ENCODE measurements at regions not wholly inside any gene's neighbourhood (a gene's known extent, or its start where the extent isn't known, plus 50 kb on each side); places are given as distances from the start of the nearest gene placed in this dataset.

DNA sequence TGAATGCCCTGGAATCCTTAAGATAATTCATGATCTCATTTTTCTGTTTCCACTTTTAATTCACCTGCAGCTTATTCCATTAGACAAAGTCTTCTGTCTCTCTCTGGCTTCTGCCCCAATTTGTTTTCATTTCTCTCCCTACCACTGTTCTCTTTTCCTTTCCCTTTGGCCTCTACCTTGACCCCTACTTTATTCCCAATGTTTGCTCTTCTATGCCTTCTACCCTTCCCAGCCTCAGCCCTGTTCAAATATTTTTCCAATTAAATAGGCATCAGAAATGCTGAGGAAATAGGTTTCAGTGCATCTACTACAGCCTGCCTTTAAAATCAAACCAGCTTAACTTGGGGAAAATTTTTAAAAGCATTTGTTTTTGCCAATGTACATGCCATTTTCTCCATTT lies 443.7 kb upstream of the CWC22 start:
- Histone ChIP-seq H3K27me3 (ENCODE audit: insufficient read depth, poor library complexity, severe bottlenecking) (no peaks in the 10 kb centered on the region), H3K27ac (replicated peaks) (no peak overlapping the region), H3K4me3 (replicated peaks; ENCODE audit: insufficient read depth, low read length) (no peak overlapping the region)
- TF ChIP-seq SPI1 (IDR thresholded peaks at IDR 0.05; ENCODE audit: borderline replicate concordance, low read depth), result no peak
- no peak for TF ChIP-seq REST (IDR thresholded peaks at IDR 0.05; ENCODE audit: insufficient replicate concordance, low read depth)
- no peak for TF ChIP-seq POLR2AphosphoS5 (IDR thresholded peaks at IDR 0.05; ENCODE audit: low read depth)
- TF ChIP-seq GABPA (IDR thresholded peaks at IDR 0.05; ENCODE audit: low read depth), result no peak
- no peak for DNase-seq (ENCODE audit: low read depth in 1 of 2, low spot score in 1 of 2)

GRCh38 chr2:180449171-180449915 lies 442.2 kb upstream of the CWC22 start:
- Histone ChIP-seq H3K27ac (replicated peaks) (no peak overlapping the region), H3K4me3 (replicated peaks; ENCODE audit: insufficient read depth, low read length) (no peak overlapping the region), H3K27me3 (ENCODE audit: insufficient read depth, poor library complexity, severe bottlenecking) (no peaks in the 10 kb centered on the region)
- TF ChIP-seq, protein P1, sequence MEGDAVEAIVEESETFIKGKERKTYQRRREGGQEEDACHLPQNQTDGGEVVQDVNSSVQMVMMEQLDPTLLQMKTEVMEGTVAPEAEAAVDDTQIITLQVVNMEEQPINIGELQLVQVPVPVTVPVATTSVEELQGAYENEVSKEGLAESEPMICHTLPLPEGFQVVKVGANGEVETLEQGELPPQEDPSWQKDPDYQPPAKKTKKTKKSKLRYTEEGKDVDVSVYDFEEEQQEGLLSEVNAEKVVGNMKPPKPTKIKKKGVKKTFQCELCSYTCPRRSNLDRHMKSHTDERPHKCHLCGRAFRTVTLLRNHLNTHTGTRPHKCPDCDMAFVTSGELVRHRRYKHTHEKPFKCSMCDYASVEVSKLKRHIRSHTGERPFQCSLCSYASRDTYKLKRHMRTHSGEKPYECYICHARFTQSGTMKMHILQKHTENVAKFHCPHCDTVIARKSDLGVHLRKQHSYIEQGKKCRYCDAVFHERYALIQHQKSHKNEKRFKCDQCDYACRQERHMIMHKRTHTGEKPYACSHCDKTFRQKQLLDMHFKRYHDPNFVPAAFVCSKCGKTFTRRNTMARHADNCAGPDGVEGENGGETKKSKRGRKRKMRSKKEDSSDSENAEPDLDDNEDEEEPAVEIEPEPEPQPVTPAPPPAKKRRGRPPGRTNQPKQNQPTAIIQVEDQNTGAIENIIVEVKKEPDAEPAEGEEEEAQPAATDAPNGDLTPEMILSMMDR (IDR thresholded peaks at IDR 0.05; ENCODE audit: insufficient read depth, low read length), result no peak
- TF ChIP-seq SPI1 (IDR thresholded peaks at IDR 0.05; ENCODE audit: borderline replicate concordance, low read depth), result no peak
- no peak for TF ChIP-seq POLR2AphosphoS5 (IDR thresholded peaks at IDR 0.05; ENCODE audit: low read depth)
- no peak for TF ChIP-seq GABPA (IDR thresholded peaks at IDR 0.05; ENCODE audit: low read depth)
- no peak for DNase-seq (ENCODE audit: low read depth in 1 of 2, low spot score in 1 of 2)

DNA sequence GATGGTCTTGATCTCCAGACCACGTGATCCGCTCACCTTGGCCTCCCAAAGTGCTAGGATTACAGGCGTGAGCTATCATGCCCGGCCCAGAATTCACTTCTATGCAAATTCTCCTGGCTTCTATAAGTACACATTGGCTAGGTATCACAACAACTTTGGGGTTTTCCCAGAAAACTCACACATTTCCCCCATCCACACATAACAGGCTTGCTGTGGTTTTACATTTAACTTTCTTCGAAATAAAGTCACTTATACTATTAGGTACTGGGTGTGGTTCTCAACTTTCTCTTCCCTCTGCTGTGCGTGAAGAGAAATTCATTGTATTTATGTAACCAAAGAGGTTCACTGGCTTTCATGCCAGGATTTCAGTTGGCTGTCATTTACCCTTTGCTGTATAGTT lies 439.4 kb upstream of the CWC22 start:
- no peak overlapping the region for H3K4me3 ChIP-seq (replicated peaks; ENCODE audit: insufficient read depth, low read length)
- no peak overlapping the region for H3K27ac ChIP-seq (replicated peaks)
- no peak for DNase-seq (ENCODE audit: low read depth in 1 of 2, low spot score in 1 of 2)
- TF ChIP-seq SPI1 (IDR thresholded peaks at IDR 0.05; ENCODE audit: borderline replicate concordance, low read depth) (no peak), GABPA (IDR thresholded peaks at IDR 0.05; ENCODE audit: low read depth) (no peak), POLR2AphosphoS5 (IDR thresholded peaks at IDR 0.05; ENCODE audit: low read depth) (no peak), REST (IDR thresholded peaks at IDR 0.05; ENCODE audit: insufficient replicate concordance, low read depth) (no peak)
- TF ChIP-seq, protein P1 (IDR thresholded peaks at IDR 0.05; ENCODE audit: insufficient read depth, low read length), result no peak
- no peaks in the 10 kb centered on the region for H3K27me3 ChIP-seq (ENCODE audit: insufficient read depth, poor library complexity, severe bottlenecking)

DNA sequence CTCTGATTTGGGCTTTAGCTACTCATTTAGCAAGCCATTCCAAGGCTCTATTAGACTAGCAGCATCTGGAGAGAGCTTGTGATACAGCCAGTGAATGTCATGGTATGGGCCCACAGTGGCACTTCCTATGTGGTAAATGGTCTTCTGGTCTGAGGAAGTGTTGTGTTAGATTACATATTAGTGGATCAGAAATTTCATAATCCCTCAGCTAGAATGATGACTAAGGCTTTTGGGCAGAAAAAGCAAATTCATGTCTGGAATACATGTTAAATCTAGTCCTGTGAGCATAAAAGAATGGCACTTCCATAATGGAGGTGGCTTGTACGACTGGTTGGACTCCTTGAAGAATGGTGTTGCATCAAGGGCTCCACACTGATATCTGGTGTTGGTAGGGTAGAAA lies 436.8 kb upstream of the CWC22 start:
- TF ChIP-seq SPI1 (IDR thresholded peaks at IDR 0.05; ENCODE audit: borderline replicate concordance, low read depth) (peak; percentile 72), REST (IDR thresholded peaks at IDR 0.05; ENCODE audit: insufficient replicate concordance, low read depth) (no peak)
- no peak overlapping the region for H3K4me3 ChIP-seq (replicated peaks; ENCODE audit: insufficient read depth, low read length)
- H3K27me3 ChIP-seq (ENCODE audit: insufficient read depth, poor library complexity, severe bottlenecking), result no peaks in the 10 kb centered on the region
- DNase-seq (ENCODE audit: low read depth in 1 of 2, low spot score in 1 of 2), result peak; percentile 46 to 60
- H3K27ac ChIP-seq (replicated peaks), result 0 out of 2 replicates have a peak overlapping the region, but pooled peaks have one; percentile 23
